HepG2 (cell line): ENCODE measurements at regions not wholly inside any gene's neighbourhood (a gene's known extent, or its start where the extent isn't known, plus 50 kb on each side); places are given as distances from the start of the nearest gene placed in this dataset.

Experiments
- ATAC-seq: fragments of 200-7000 bp; cut with Tn5 transposase; 3 replicates; pipeline ENCODE4 v1.9.1; 2020; ENCODE audit warnings: mild to moderate bottlenecking, moderate library complexity
- BruUV-seq: library from RNA; stranded (reverse); fragments of 400-500 nt; replicated peaks from 2 replicates; lab custom pipeline; 2021; lab: Mats Ljungman, UMichigan
- CTCF ChIA-PET: fragments of 300-600 bp; formaldehyde crosslinking; extraction: SDS; loops from one replicate; lab custom pipeline; 2021; ENCODE audit warnings: low total read pairs, inconsistent platforms, low intra/inter-chr PET ratio; lab: Yijun Ruan, JAX
- POLR2A ChIA-PET: fragments of 350-600 bp; sonication (Branson Sonifier 250); formaldehyde crosslinking; loops from one replicate; lab custom pipeline; 2020; ENCODE audit warnings: antibody characterized with exemption, inconsistent platforms; lab: Yijun Ruan, JAX
- DNase-seq: peaks from one replicate; pipeline ENCODE4 v3.0.0-alpha.2; 2015; ENCODE audit warnings: low spot score
- FAIRE-seq: peaks from 3 replicates; lab custom pipeline; 2011; peaks lifted over from hg19 to GRCh38; lab: Jason Lieb, UNC
- H2AFZ ChIP-seq: one replicate; pipeline ENCODE4 v1.6.1; 2011; ENCODE audit warnings: low read length, inconsistent platforms
- H3K27ac ChIP-seq: fragments of 300-600 bp; 3 replicates; pipeline ENCODE4 v1.8.0; 2011; ENCODE audit warnings: mixed run types, mild to moderate bottlenecking, mixed read lengths, low read length, inconsistent platforms; ENCODE audit not compliant: insufficient read depth; ENCODE audit errors: extremely low read length
- H3K27me3 ChIP-seq, 2 experiments: fragments of 200-600 bp in 1 of 2; 2 replicates in 1 of 2; 3 replicates in 1 of 2; pipeline versions ENCODE4 v1.6.0 to v1.8.0; 2011; ENCODE audit warnings: low read length in 2 of 2, mild to moderate bottlenecking in 2 of 2, moderate library complexity in 2 of 2, inconsistent platforms in 1 of 2; ENCODE audit not compliant: insufficient read depth in 2 of 2, control insufficient read depth in 1 of 2
- H3K36me3 ChIP-seq, 2 experiments: fragments of 200-600 bp in 1 of 2; replicated peaks in 1 of 2; 2 replicates in 1 of 2; 3 replicates in 1 of 2; pipeline versions ENCODE4 v1.5.1 to v1.8.0; 2011; ENCODE audit warnings: low read length in 2 of 2, inconsistent platforms in 1 of 2; ENCODE audit not compliant: insufficient read depth in 2 of 2, control insufficient read depth in 1 of 2
- H3K4me1 ChIP-seq: 2 replicates; pipeline ENCODE4 v1.5.1; 2012; ENCODE audit warnings: low read length, inconsistent platforms; ENCODE audit not compliant: insufficient read depth
- H3K4me2 ChIP-seq: 2 replicates; pipeline ENCODE4 v1.6.0; 2011; ENCODE audit warnings: low read depth, low read length, inconsistent platforms
- H3K4me3 ChIP-seq, 3 experiments: fragments of 200-600 bp in 1 of 3; sonication (generic), shearing (Covaris generic) in 1 of 3; replicated peaks in 1 of 3; 2 replicates each; pipeline ENCODE4 v1.5.1; 2011 to 2016; ENCODE audit warnings: low read length in 3 of 3, inconsistent platforms in 2 of 3, low read depth in 2 of 3, mild to moderate bottlenecking in 2 of 3, control low read depth in 1 of 3, mixed read lengths in 1 of 3; ENCODE audit not compliant: insufficient read depth in 1 of 3
- H3K79me2 ChIP-seq: one replicate; pipeline ENCODE4 v1.6.1; 2011; ENCODE audit warnings: low read length, inconsistent platforms; ENCODE audit not compliant: insufficient read depth
- H3K9ac ChIP-seq: 2 replicates; pipeline ENCODE4 v1.6.0; 2011; ENCODE audit warnings: mild to moderate bottlenecking, low read depth, low read length, inconsistent platforms; ENCODE audit not compliant: insufficient read depth
- H3K9me3 ChIP-seq: 2 replicates; pipeline ENCODE4 v1.5.1; 2012; ENCODE audit warnings: mild to moderate bottlenecking, low read length
- H4K20me1 ChIP-seq: 2 replicates; pipeline ENCODE4 v1.6.0; 2011; ENCODE audit warnings: inconsistent platforms, mild to moderate bottlenecking, low read length, moderate library complexity; ENCODE audit not compliant: insufficient read depth
- CERS6 ChIP-seq: sonication (generic); formaldehyde crosslinking; IDR thresholded peaks from 2 replicates; pipeline ENCODE4 v1.5.0; 2020; ENCODE audit warnings: missing genetic modification reagents
- ERF ChIP-seq: IDR thresholded peaks from 2 replicates; pipeline ENCODE4 v1.6.1; 2018; ENCODE audit warnings: missing biosample characterization, missing genetic modification reagents
- HIVEP1 ChIP-seq: sonication (generic); formaldehyde crosslinking; IDR thresholded peaks from 2 replicates; pipeline ENCODE4 v1.4.0; 2020; ENCODE audit warnings: mild to moderate bottlenecking, missing genetic modification reagents
- KMT2A ChIP-seq: sonication (generic); formaldehyde crosslinking; IDR thresholded peaks from 2 replicates; pipeline ENCODE4 v1.4.0; 2020; ENCODE audit warnings: missing genetic modification reagents
- MLX ChIP-seq: IDR thresholded peaks from 2 replicates; pipeline ENCODE4 v1.6.1; 2016
- MTERF4 ChIP-seq: sonication (generic); formaldehyde crosslinking; IDR thresholded peaks from 2 replicates; pipeline ENCODE4 v1.8.0; 2023; ENCODE audit warnings: mild to moderate bottlenecking, missing genetic modification reagents
- NR0B2 ChIP-seq: sonication (generic); formaldehyde crosslinking; IDR thresholded peaks from 2 replicates; pipeline ENCODE4 v1.4.0; 2020; ENCODE audit warnings: mild to moderate bottlenecking, missing genetic modification reagents
- RBAK ChIP-seq: sonication (generic); formaldehyde crosslinking; IDR thresholded peaks from 2 replicates; pipeline ENCODE4 v1.5.1; 2020; ENCODE audit warnings: mild to moderate bottlenecking, missing genetic modification reagents
- RCOR2 ChIP-seq: IDR thresholded peaks from 2 replicates; pipeline ENCODE4 v1.6.1; 2016; ENCODE audit warnings: missing biosample characterization, missing genetic modification reagents
- REXO4 ChIP-seq: sonication (generic); formaldehyde crosslinking; IDR thresholded peaks from 2 replicates; pipeline ENCODE4 v1.8.0; 2022; ENCODE audit warnings: missing genetic modification reagents, mild to moderate bottlenecking, borderline replicate concordance
- SAFB2 ChIP-seq: sonication (generic); formaldehyde crosslinking; IDR thresholded peaks from 2 replicates; pipeline ENCODE4 v1.5.1; 2020; ENCODE audit warnings: missing genetic modification reagents, low read depth, mild to moderate bottlenecking, borderline replicate concordance
- SATB2 ChIP-seq: sonication (generic); formaldehyde crosslinking; IDR thresholded peaks from 2 replicates; pipeline ENCODE4 v1.5.0; 2020; ENCODE audit warnings: missing genetic modification reagents
- SIN3B ChIP-seq: fragments of 150-350 bp; IDR thresholded peaks from 2 replicates; pipeline ENCODE4 v1.6.1; 2014; ENCODE audit warnings: low read length
- ZNF101 ChIP-seq: sonication (generic); formaldehyde crosslinking; IDR thresholded peaks from 2 replicates; pipeline ENCODE4 v1.4.0; 2020; ENCODE audit warnings: mild to moderate bottlenecking, low read depth, missing genetic modification reagents, borderline replicate concordance
- ZNF496 ChIP-seq: sonication (generic); formaldehyde crosslinking; IDR thresholded peaks from 2 replicates; pipeline ENCODE4 v1.8.1; 2023; ENCODE audit warnings: mild to moderate bottlenecking, moderate library complexity, missing genetic modification reagents; ENCODE audit not compliant: insufficient replicate concordance
- ZNF619 ChIP-seq: sonication (generic); formaldehyde crosslinking; IDR thresholded peaks from 2 replicates; pipeline ENCODE4 v1.4.0; 2020; ENCODE audit warnings: mild to moderate bottlenecking, missing genetic modification reagents
- ZNF770 ChIP-seq: sonication (generic); formaldehyde crosslinking; IDR thresholded peaks from 2 replicates; pipeline ENCODE4 v1.5.0; 2020; ENCODE audit warnings: mild to moderate bottlenecking, missing genetic modification reagents
- ZNF800 ChIP-seq: sonication (generic); formaldehyde crosslinking; IDR thresholded peaks from 2 replicates; pipeline ENCODE4 v1.4.0; 2020; ENCODE audit warnings: missing genetic modification reagents
- WGBS: methylation state at CpG from one replicate; pipeline ENCODE4 v1.1.6; 2017; ENCODE audit warnings: low lambda C conversion rate; 5-methylcytosine and 5-hydroxymethylcytosine counted together
- in situ Hi-C: cut with HindIII; loops from 2 replicates; pipeline ENCODE4 v1.10.0; 2017; ENCODE audit warnings: low pct_unique_long_range_greater_than_20kb; ENCODE audit not compliant: extremely low pct_ligation_motif_present
- intact Hi-C: fragments of 100-400 bp; cut with micrococcal nuclease; formaldehyde crosslinking; loops from one replicate; pipeline ENCODE4 v1.10.0; 2022; ENCODE audit not compliant: unreplicated experiment

- intact Hi-C loops (no loop called here), in situ Hi-C loops (no loop called here)
- no peak for FAIRE-seq
- 60% methylated on average over 1 of the region's 3 CpGs for WGBS
- Histone ChIP-seq H3K27ac (no peak overlapping the region), H2AFZ (no peak overlapping the region), H3K27me3 (peaks cover 3 to 8% of the 10 kb centered on the region in 2 experiments; a peak in 3 of 5 replicates), H3K79me2 (no peaks in the 10 kb centered on the region), H3K4me1 (peaks cover 8% of the 10 kb centered on the region), H3K9me3 (no peaks in the 10 kb centered on the region), H3K4me2 (no peak overlapping the region), H3K9ac (no peak overlapping the region), H4K20me1 (no peaks in the 10 kb centered on the region), H3K36me3 (no peaks in the 10 kb centered on the region), H3K4me3 (no peak overlapping the region)
- no peak for ATAC-seq
- DNase-seq = no peak
- TF ChIP-seq ZNF496 (CRISPR knock-in tag) (no peak), ZNF770 (CRISPR knock-in tag) (no peak), KMT2A (no peak), SATB2 (no peak), CERS6 (CRISPR knock-in tag) (no peak), ZNF619 (no peak), RCOR2 (CRISPR knock-in tag) (no peak), RBAK (CRISPR knock-in tag) (no peak), ZNF800 (CRISPR knock-in tag) (no peak), MLX (CRISPR knock-in tag) (no peak), SAFB2 (no peak), SIN3B (no peak), ZNF101 (CRISPR knock-in tag) (no peak), HIVEP1 (CRISPR knock-in tag) (no peak), REXO4 (CRISPR knock-in tag) (no peak), MTERF4 (CRISPR knock-in tag) (no peak), NR0B2 (CRISPR knock-in tag) (no peak), ERF (no peak)
- ChIA-PET POLR2A (no interaction called here), CTCF (no interaction called here)
- no TSS peak for BruUV-seq
Measured at GRCh38 chr10:78288663-78289062, 255.0 kb downstream of the RPS24 start.
